ENCODE measurements at regions not wholly inside any gene's neighbourhood (a gene's known extent, or its start where the extent isn't known, plus 50 kb on each side); places are given as distances from the start of the nearest gene placed in this dataset.

DNA sequence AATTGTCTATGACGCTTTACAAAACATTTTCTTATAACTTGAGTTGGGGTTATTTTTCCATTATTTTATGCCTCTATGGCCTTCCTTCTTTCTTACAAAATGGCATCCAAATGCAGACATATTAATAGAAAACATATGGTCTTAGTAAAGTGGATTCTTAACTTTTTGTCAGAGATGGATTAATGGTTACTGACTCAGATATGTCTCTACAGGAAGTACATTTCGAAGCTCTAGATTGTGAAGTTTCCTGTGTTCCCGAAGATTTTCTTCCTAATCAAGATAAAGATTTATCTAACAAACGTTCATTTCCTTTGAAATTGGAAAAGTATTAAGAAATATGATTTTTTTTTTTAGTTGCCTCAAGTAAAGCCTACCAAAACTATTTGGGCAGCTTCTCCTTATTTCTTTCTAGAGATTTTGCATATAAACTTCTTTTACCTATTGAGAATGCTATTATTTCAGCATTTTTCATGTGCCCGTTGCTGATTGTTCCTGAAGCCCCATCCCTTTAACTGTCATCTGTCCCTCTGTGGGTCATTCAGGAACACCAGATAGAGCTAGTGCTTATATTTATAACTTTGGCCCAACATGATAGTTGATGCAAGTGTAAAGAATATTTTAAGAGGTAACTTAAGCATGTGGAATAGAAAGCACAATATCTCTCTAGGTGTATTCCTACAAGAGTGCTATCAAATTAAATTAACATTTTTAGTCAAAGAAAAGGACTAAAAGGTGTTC lies 498.0 kb downstream of the CCDC85A start:
- POLR2A ChIA-PET, result no interaction called here
- intact Hi-C loops (cut with micrococcal nuclease; ENCODE audit: unreplicated experiment), result no loop called here
- DNase-seq (ENCODE audit: low spot score), result no peak
- ATAC-seq, result no peak
- Histone ChIP-seq H3K79me2 (ENCODE audit: insufficient read depth, low read length) (no peaks in the 10 kb centered on the region), H3K4me1 (ENCODE audit: insufficient read depth, low read length) (no peaks in the 10 kb centered on the region), H4K20me1 (ENCODE audit: insufficient read depth, low read length) (no peaks in the 10 kb centered on the region), H3K36me3 (replicated peaks in 1 of 2; ENCODE audit: control insufficient read depth in 1 of 2, insufficient read depth in 2 of 2, low read length in 2 of 2) (no peaks in the 10 kb centered on the region; a peak in 1 of 5 replicates), H3K27ac (ENCODE audit: extremely low read length, insufficient read depth, low read length) (no peak overlapping the region), H2AFZ (ENCODE audit: low read length) (no peak overlapping the region), H3K4me3 (replicated peaks in 1 of 3; ENCODE audit: insufficient read depth in 1 of 3, low read depth in 2 of 3, low read length in 3 of 3) (no peak overlapping the region), H3K9me3 (ENCODE audit: low read length) (peaks cover 63% of the 10 kb centered on the region), H3K27me3 (ENCODE audit: control insufficient read depth in 1 of 2, insufficient read depth in 2 of 2, low read length in 2 of 2) (no peaks in the 10 kb centered on the region), H3K9ac (ENCODE audit: insufficient read depth, low read depth, low read length) (no peak overlapping the region), H3K4me2 (ENCODE audit: low read depth, low read length) (no peak overlapping the region)
- no TSS peak for BruUV-seq (replicated peaks)
- CTCF ChIA-PET (ENCODE audit: low intra/inter-chr PET ratio, low total read pairs), result no interaction called here
- TF ChIP-seq ZSCAN21 (CRISPR knock-in tag; IDR thresholded peaks at IDR 0.05; ENCODE audit: borderline replicate concordance) (no peak), YEATS2 (CRISPR knock-in tag; IDR thresholded peaks at IDR 0.05; ENCODE audit: borderline replicate concordance) (no peak), PCBP2 (optimal IDR thresholded peaks at IDR 0.05; ENCODE audit: low read depth, low read length, poor library complexity, severe bottlenecking) (no peak), HOXA9 (CRISPR knock-in tag; IDR thresholded peaks at IDR 0.05; ENCODE audit: borderline replicate concordance) (no peak), SATB2 (CRISPR knock-in tag; IDR thresholded peaks at IDR 0.05) (no peak), HCFC1 (IDR thresholded peaks at IDR 0.05; ENCODE audit: low read depth, low read length) (no peak), THAP11 (CRISPR knock-in tag; IDR thresholded peaks at IDR 0.05) (no peak), ASH2L (IDR thresholded peaks at IDR 0.05; ENCODE audit: insufficient read length, low read depth, low read length) (no peak), ZNF713 (CRISPR knock-in tag; IDR thresholded peaks at IDR 0.05) (no peak), ZNF883 (CRISPR knock-in tag; IDR thresholded peaks at IDR 0.05; ENCODE audit: not compliant biosample characterization) (no peak), CREB1 (IDR thresholded peaks at IDR 0.05) (no peak), CREB1 (CRISPR knock-in tag; IDR thresholded peaks at IDR 0.05) (no peak), EP300 (IDR thresholded peaks at IDR 0.05; ENCODE audit: low read depth in 2 of 2, low read length in 2 of 2) (no peak), EP300 (CRISPR knock-in tag; IDR thresholded peaks at IDR 0.05; ENCODE audit: borderline replicate concordance) (no peak), NONO (IDR thresholded peaks at IDR 0.05) (no peak), NONO (CRISPR knock-in tag; conservative IDR thresholded peaks at IDR 0.05) (no peak), ZNF766 (CRISPR knock-in tag; IDR thresholded peaks at IDR 0.05; ENCODE audit: borderline replicate concordance) (no peak), KDM1A (CRISPR knock-in tag; IDR thresholded peaks at IDR 0.05) (no peak), ZMYM2 (CRISPR knock-in tag; IDR thresholded peaks at IDR 0.05) (no peak), ZSCAN20 (CRISPR knock-in tag; IDR thresholded peaks at IDR 0.05; ENCODE audit: borderline replicate concordance) (no peak)
- TF ChIP-seq, protein P1, sequence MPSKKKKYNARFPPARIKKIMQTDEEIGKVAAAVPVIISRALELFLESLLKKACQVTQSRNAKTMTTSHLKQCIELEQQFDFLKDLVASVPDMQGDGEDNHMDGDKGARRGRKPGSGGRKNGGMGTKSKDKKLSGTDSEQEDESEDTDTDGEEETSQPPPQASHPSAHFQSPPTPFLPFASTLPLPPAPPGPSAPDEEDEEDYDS (CRISPR knock-in tag; IDR thresholded peaks at IDR 0.05), result no peak
- WGBS (ENCODE audit: low lambda C conversion rate), result 0% methylated on average over 5 of the region's 5 CpGs
- in situ Hi-C loops (cut with HindIII; ENCODE audit: extremely low pct_ligation_motif_present, low pct_unique_long_range_greater_than_20kb), result no loop called here
- FAIRE-seq, result no peak
